ENCODE measurements at regions not wholly inside any gene's neighbourhood (a gene's known extent, or its start where the extent isn't known, plus 50 kb on each side); places are given as distances from the start of the nearest gene placed in this dataset.

DNA sequence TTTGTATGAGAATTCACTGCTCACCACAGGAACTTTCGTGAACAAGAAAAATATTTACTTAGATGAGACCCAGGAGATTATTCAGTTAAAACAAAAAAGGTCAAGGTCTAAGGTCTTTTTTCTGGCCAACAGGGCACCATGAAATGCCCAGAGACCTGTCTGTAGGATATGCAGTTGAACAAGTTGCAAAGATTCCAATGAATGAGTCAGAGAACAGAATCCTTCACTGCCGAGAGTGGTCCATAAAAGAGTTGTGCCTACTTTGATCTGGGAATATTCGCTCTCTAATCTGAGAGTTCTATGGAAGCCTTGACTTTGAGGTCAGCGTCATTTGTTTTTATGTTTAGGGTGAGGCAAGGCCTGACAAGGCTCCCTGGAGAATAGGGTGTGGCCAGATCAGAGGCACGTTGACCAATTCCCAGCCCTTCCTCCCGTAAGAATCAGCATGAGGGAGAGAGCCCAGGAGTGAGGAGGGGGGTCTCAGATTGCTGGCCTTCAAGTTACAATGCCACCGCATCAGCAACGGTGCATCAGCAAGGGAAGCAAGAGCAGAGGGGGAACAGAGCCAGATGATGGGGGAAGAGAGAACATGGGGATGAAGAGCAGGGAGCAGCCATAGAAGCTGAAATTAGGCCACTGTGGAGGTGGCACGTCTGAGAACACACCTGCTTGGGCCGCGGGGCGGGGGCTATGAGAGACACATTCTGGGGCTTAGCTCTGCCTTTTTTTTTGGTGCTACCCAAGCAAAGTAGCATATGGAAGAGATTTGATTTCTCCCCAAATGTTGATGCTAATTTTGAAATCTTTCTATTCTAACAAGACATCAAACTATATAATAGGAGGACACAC is 206.4 kb upstream of the RAB4A start:
- no peak overlapping the region for H3K9ac ChIP-seq (ENCODE audit: low read length)
- no peaks in the 10 kb centered on the region for H3K79me2 ChIP-seq (ENCODE audit: low read length)
- no peaks in the 10 kb centered on the region for H3K9me3 ChIP-seq (replicated peaks; ENCODE audit: insufficient read depth, low read length)
- no peak overlapping the region for H3K27ac ChIP-seq (ENCODE audit: low read length)
- H3K4me3 ChIP-seq (ENCODE audit: low read length), result no peak overlapping the region
- H3K4me1 ChIP-seq (ENCODE audit: low read length), result no peaks in the 10 kb centered on the region
- no peaks in the 10 kb centered on the region for H3F3A ChIP-seq (ENCODE audit: insufficient read depth, low read length)
- no peaks in the 10 kb centered on the region for H3K9me2 ChIP-seq (replicated peaks; ENCODE audit: insufficient read depth, low read length)
- no peaks in the 10 kb centered on the region for H4K20me1 ChIP-seq (ENCODE audit: insufficient read depth, low read length)
- TF ChIP-seq, protein P1, sequence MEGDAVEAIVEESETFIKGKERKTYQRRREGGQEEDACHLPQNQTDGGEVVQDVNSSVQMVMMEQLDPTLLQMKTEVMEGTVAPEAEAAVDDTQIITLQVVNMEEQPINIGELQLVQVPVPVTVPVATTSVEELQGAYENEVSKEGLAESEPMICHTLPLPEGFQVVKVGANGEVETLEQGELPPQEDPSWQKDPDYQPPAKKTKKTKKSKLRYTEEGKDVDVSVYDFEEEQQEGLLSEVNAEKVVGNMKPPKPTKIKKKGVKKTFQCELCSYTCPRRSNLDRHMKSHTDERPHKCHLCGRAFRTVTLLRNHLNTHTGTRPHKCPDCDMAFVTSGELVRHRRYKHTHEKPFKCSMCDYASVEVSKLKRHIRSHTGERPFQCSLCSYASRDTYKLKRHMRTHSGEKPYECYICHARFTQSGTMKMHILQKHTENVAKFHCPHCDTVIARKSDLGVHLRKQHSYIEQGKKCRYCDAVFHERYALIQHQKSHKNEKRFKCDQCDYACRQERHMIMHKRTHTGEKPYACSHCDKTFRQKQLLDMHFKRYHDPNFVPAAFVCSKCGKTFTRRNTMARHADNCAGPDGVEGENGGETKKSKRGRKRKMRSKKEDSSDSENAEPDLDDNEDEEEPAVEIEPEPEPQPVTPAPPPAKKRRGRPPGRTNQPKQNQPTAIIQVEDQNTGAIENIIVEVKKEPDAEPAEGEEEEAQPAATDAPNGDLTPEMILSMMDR (IDR thresholded peaks at IDR 0.05; ENCODE audit: low read length), result no peak
- TF ChIP-seq EZH2 (optimal IDR thresholded peaks at IDR 0.05; ENCODE audit: low read depth, low read length), result no peak
- no peak for TF ChIP-seq EZH2phosphoT487 (IDR thresholded peaks at IDR 0.05; ENCODE audit: low read length)
- H3K4me2 ChIP-seq (ENCODE audit: low read depth, low read length), result no peak overlapping the region
- H3K36me3 ChIP-seq (replicated peaks; ENCODE audit: insufficient read depth, low read length), result no peaks in the 10 kb centered on the region
- DNase-seq, result no peak
- H2AFZ ChIP-seq (ENCODE audit: low read length), result no peak overlapping the region
- no peaks in the 10 kb centered on the region for H3K27me3 ChIP-seq (replicated peaks; ENCODE audit: insufficient read depth, low read length)

- DNase-seq, result no peak
- Histone ChIP-seq H3K4me2 (ENCODE audit: low read depth, low read length) (no peak overlapping the region), H3K4me1 (ENCODE audit: low read length) (no peaks in the 10 kb centered on the region), H3K27ac (ENCODE audit: low read length) (no peak overlapping the region), H3K9ac (ENCODE audit: low read length) (no peak overlapping the region), H3K36me3 (replicated peaks; ENCODE audit: insufficient read depth, low read length) (no peaks in the 10 kb centered on the region), H3K9me2 (replicated peaks; ENCODE audit: insufficient read depth, low read length) (no peaks in the 10 kb centered on the region), H3K9me3 (replicated peaks; ENCODE audit: insufficient read depth, low read length) (no peaks in the 10 kb centered on the region), H3K4me3 (ENCODE audit: low read length) (no peak overlapping the region), H3K79me2 (ENCODE audit: low read length) (no peaks in the 10 kb centered on the region), H2AFZ (ENCODE audit: low read length) (no peak overlapping the region), H3K27me3 (replicated peaks; ENCODE audit: insufficient read depth, low read length) (no peaks in the 10 kb centered on the region), H4K20me1 (ENCODE audit: insufficient read depth, low read length) (no peaks in the 10 kb centered on the region), H3F3A (ENCODE audit: insufficient read depth, low read length) (no peaks in the 10 kb centered on the region)
- TF ChIP-seq EZH2 (optimal IDR thresholded peaks at IDR 0.05; ENCODE audit: low read depth, low read length) (no peak), EZH2phosphoT487 (IDR thresholded peaks at IDR 0.05; ENCODE audit: low read length) (no peak)
- TF ChIP-seq, protein P1 (IDR thresholded peaks at IDR 0.05; ENCODE audit: low read length), result no peak
These were observed 205.3 kb upstream of the RAB4A start for GRCh38 chr1:229065613-229066012.

DNA sequence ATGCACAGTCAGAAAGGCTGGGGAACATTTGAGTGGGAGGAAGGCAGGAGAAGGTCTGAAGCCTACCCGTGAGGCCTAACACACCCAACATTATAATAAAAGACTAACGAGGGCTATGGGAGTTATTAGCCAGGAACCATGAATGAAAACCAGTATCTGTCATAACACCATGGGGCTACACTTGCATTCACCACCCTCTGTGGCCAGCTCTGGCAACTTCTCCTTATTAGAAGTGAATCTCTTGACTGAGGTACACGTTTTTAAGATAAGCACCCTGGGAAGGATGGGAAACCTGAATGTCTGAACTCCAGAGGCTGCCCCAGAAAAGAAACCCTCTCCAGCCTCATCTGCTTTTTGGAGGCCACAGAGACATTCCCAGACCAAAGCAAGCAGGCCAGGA is 204.3 kb upstream of the RAB4A start:
- no peak overlapping the region for H3K4me2 ChIP-seq (ENCODE audit: low read depth, low read length)
- no peaks in the 10 kb centered on the region for H3K9me2 ChIP-seq (replicated peaks; ENCODE audit: insufficient read depth, low read length)
- no peaks in the 10 kb centered on the region for H3K9me3 ChIP-seq (replicated peaks; ENCODE audit: insufficient read depth, low read length)
- H2AFZ ChIP-seq (ENCODE audit: low read length), result no peak overlapping the region
- H3K27ac ChIP-seq (ENCODE audit: low read length), result no peak overlapping the region
- H3K4me3 ChIP-seq (ENCODE audit: low read length), result no peak overlapping the region
- H3K79me2 ChIP-seq (ENCODE audit: low read length), result no peaks in the 10 kb centered on the region
- DNase-seq, result no peak
- H3K27me3 ChIP-seq (replicated peaks; ENCODE audit: insufficient read depth, low read length), result no peaks in the 10 kb centered on the region
- H4K20me1 ChIP-seq (ENCODE audit: insufficient read depth, low read length), result no peaks in the 10 kb centered on the region
- TF ChIP-seq, protein P1 (IDR thresholded peaks at IDR 0.05; ENCODE audit: low read length), result no peak
- no peak for TF ChIP-seq EZH2 (optimal IDR thresholded peaks at IDR 0.05; ENCODE audit: low read depth, low read length)
- no peak for TF ChIP-seq EZH2phosphoT487 (IDR thresholded peaks at IDR 0.05; ENCODE audit: low read length)
- H3K4me1 ChIP-seq (ENCODE audit: low read length), result no peaks in the 10 kb centered on the region
- no peaks in the 10 kb centered on the region for H3K36me3 ChIP-seq (replicated peaks; ENCODE audit: insufficient read depth, low read length)
- H3F3A ChIP-seq (ENCODE audit: insufficient read depth, low read length), result no peaks in the 10 kb centered on the region
- no peak overlapping the region for H3K9ac ChIP-seq (ENCODE audit: low read length)
